CD4-positive, alpha-beta T cell (primary cell): ENCODE measurements at regions not wholly inside any gene's neighbourhood (a gene's known extent, or its start where the extent isn't known, plus 50 kb on each side); places are given as distances from the start of the nearest gene placed in this dataset.

Experiments
- ATAC-seq: fragments of 200-7000 bp; cut with Tn5 transposase; one replicate; pipeline ENCODE4 v1.10.0; 2022; ENCODE audit warnings: mild to moderate bottlenecking; ENCODE audit not compliant: poor library complexity
- CTCF ChIA-PET: fragments of 350-600 bp; sonication (Branson Sonifier 250); formaldehyde crosslinking; loops from one replicate; lab custom pipeline; 2021; ENCODE audit warnings: antibody characterized with exemption, inconsistent platforms; lab: Charles Lee
- POLR2A ChIA-PET: fragments of 350-600 bp; sonication (Branson Sonifier 250); formaldehyde crosslinking; loops from one replicate; lab custom pipeline; 2021; ENCODE audit warnings: antibody characterized with exemption, inconsistent platforms; lab: Charles Lee
- DNase-seq, 14 experiments: peaks; one replicate each; pipeline ENCODE4 v3.0.0-alpha.2; 2013 to 2020; ENCODE audit warnings: mixed read lengths in 2 of 14
- H3K27ac ChIP-seq, 2 donors: one replicate each; pipeline versions ENCODE4 v1.5.1 to v1.7.0; 2013; ENCODE audit warnings: low read length in 2 of 2, low read depth in 1 of 2, mild to moderate bottlenecking in 1 of 2
- H3K27me3 ChIP-seq, 2 experiments: 1 replicate in 1 of 2; 2 replicates in 1 of 2; pipeline versions ENCODE4 v1.6.1 to v1.7.0; 2013; ENCODE audit warnings: low read length in 2 of 2, control low read depth in 1 of 2, mild to moderate bottlenecking in 1 of 2, moderate library complexity in 1 of 2; ENCODE audit not compliant: insufficient read depth in 2 of 2, control insufficient read depth in 1 of 2
- H3K36me3 ChIP-seq: one replicate; pipeline ENCODE4 v1.6.1; 2013; ENCODE audit warnings: low read length, control low read depth; ENCODE audit not compliant: insufficient read depth
- H3K4me1 ChIP-seq: one replicate; pipeline ENCODE4 v1.6.1; 2013; ENCODE audit warnings: low read length, control low read depth; ENCODE audit not compliant: insufficient read depth
- H3K4me3 ChIP-seq: one replicate; pipeline ENCODE4 v1.5.1; 2013; ENCODE audit warnings: mild to moderate bottlenecking, low read length, moderate library complexity
- H3K9me3 ChIP-seq, 2 experiments: 1 replicate in 1 of 2; 2 replicates in 1 of 2; pipeline versions ENCODE4 v1.6.1 to v1.7.0; 2013; ENCODE audit warnings: low read length in 2 of 2, mild to moderate bottlenecking in 2 of 2, control low read depth in 1 of 2, moderate library complexity in 1 of 2; ENCODE audit not compliant: control insufficient read depth in 1 of 2, insufficient read depth in 1 of 2
- H3K27ac Mint-ChIP-seq: one replicate; pipeline ENCODE4 v1.8.0; 2020; ENCODE audit warnings: mixed read lengths
- H3K27me3 Mint-ChIP-seq: one replicate; pipeline ENCODE4 v1.8.0; 2021; ENCODE audit warnings: mixed read lengths
- H3K36me3 Mint-ChIP-seq: one replicate; pipeline ENCODE4 v1.8.0; 2021; ENCODE audit warnings: low read depth, mixed read lengths
- H3K4me1 Mint-ChIP-seq: one replicate; pipeline ENCODE4 v1.8.0; 2021; ENCODE audit warnings: low read depth, mixed read lengths
- H3K4me3 Mint-ChIP-seq: one replicate; pipeline ENCODE4 v1.8.0; 2020; ENCODE audit warnings: mild to moderate bottlenecking, mixed read lengths
- H3K9me3 Mint-ChIP-seq: one replicate; pipeline ENCODE4 v1.8.0; 2020; ENCODE audit warnings: mixed read lengths
- CTCF ChIP-seq: fragments of 200-600 bp; IDR thresholded peaks from one replicate; pipeline ENCODE4 v1.8.0; 2022; ENCODE audit warnings: antibody characterized with exemption, mild to moderate bottlenecking
- intact Hi-C, 2 experiments: fragments of 100-400 bp; cut with DNase I in 1 of 2; cut with micrococcal nuclease in 1 of 2; formaldehyde crosslinking; loops; one replicate each; pipeline versions ENCODE4 v1.15.1 to v1.9.0; 2023 to 2025; cut with DNase I, micrococcal nuclease

DNA sequence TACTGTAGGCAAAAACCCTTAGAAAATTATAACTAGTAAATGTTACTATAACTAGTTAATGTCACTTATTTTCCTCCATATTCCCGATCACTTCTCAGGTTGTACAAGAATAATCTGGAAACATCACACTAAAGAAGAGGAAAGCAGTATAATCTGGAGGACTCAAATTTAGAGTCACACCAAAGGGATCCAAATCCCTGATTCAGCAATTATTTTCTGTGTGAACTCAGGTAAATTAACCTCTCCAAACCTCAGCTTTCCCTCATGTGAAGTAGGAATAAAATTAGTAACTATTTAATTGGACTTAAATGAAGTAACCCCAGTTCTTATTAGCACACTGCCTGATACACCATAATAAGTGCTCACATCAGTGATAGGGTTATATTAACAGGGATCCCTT lies 170.1 kb upstream of the NECTIN3 start:
- no peak for TF ChIP-seq CTCF
- ATAC-seq (no peak), DNase-seq (no peak)
- no peak overlapping the region for H3K27ac ChIP-seq
- intact Hi-C loops = no loop called here
- no peaks in the 10 kb centered on the region for H3K36me3 ChIP-seq
- H3K27me3 ChIP-seq = peaks cover 0 to 2% of the 10 kb centered on the region in 2 experiments
- ChIA-PET CTCF (no interaction called here), POLR2A (no interaction called here)
- Mint-ChIP-seq H3K4me3 (no peak overlapping the region), H3K9me3 (no peaks in the 10 kb centered on the region), H3K27me3 (peaks cover 4% of the 10 kb centered on the region), H3K27ac (no peak overlapping the region), H3K4me1 (no peaks in the 10 kb centered on the region), H3K36me3 (no peaks in the 10 kb centered on the region)
- no peaks in the 10 kb centered on the region for H3K4me1 ChIP-seq
- H3K9me3 ChIP-seq = no peaks in the 10 kb centered on the region
- no peak overlapping the region for H3K4me3 ChIP-seq

DNA sequence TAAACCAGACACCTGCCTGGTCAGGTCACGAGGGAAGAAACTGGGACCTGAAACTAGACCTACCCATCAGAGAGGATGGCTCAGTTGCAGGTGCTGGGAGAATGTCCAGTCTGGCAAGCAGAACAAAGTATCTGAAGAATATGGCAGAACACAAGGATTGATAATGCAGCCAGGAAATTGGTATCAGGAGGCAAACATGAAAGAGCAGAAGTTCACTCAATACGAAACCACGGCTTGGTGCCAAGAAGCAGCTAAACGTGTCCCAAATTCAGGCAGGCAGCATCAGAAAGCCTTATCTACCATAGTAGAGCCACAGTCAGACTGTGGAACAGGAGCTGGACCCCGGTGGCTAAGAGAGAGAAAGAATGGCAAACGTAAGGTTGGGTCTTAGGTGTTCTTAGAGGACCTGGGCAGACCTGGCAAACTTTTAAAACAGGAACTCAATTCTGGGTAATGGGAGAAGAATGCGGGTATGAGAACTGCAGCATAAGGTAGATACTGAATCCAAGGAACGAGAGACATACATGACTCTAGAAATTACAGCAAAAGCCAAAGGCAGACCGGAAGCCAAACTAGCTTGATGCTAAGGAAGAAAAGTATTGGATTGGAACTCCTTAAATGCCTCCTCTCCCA lies 169.0 kb upstream of the NECTIN3 start:
- no peaks in the 10 kb centered on the region for H3K27me3 Mint-ChIP-seq
- H3K4me3 Mint-ChIP-seq = no peak overlapping the region
- ATAC-seq = no peak
- no peak for DNase-seq
- no peak overlapping the region for H3K4me3 ChIP-seq
- no peaks in the 10 kb centered on the region for H3K27me3 ChIP-seq
- H3K27ac Mint-ChIP-seq = no peak overlapping the region
- H3K27ac ChIP-seq = no peak overlapping the region
- no peaks in the 10 kb centered on the region for H3K9me3 ChIP-seq
- CTCF ChIA-PET = no interaction called here
- H3K36me3 Mint-ChIP-seq = no peaks in the 10 kb centered on the region
- intact Hi-C loops = no loop called here
- no peaks in the 10 kb centered on the region for H3K4me1 Mint-ChIP-seq
- no peak for TF ChIP-seq CTCF
- H3K9me3 Mint-ChIP-seq = no peaks in the 10 kb centered on the region
- no peaks in the 10 kb centered on the region for H3K36me3 ChIP-seq
- POLR2A ChIA-PET = no interaction called here
- no peaks in the 10 kb centered on the region for H3K4me1 ChIP-seq

- DNase-seq (no peak), ATAC-seq (no peak)
- H3K27ac ChIP-seq = no peak overlapping the region
- no peak overlapping the region for H3K27ac Mint-ChIP-seq
- POLR2A ChIA-PET = no interaction called here
- H3K4me1 ChIP-seq = no peaks in the 10 kb centered on the region
- no peaks in the 10 kb centered on the region for H3K36me3 ChIP-seq
- no peaks in the 10 kb centered on the region for H3K27me3 Mint-ChIP-seq
- no peaks in the 10 kb centered on the region for H3K36me3 Mint-ChIP-seq
- no peaks in the 10 kb centered on the region for H3K9me3 Mint-ChIP-seq
- H3K4me1 Mint-ChIP-seq = no peaks in the 10 kb centered on the region
- H3K27me3 ChIP-seq = no peaks in the 10 kb centered on the region
- H3K9me3 ChIP-seq = no peaks in the 10 kb centered on the region
- CTCF ChIA-PET = no interaction called here
- intact Hi-C loops = no loop called here
- H3K4me3 ChIP-seq = no peak overlapping the region
- H3K4me3 Mint-ChIP-seq = no peak overlapping the region
- no peak for TF ChIP-seq CTCF
These were observed 167.7 kb upstream of the NECTIN3 start for GRCh38 chr3:110903771-110904519.
